Neural cell (in vitro differentiated cells): ENCODE measurements at regions not wholly inside any gene's neighbourhood (a gene's known extent, or its start where the extent isn't known, plus 50 kb on each side); places are given as distances from the start of the nearest gene placed in this dataset.

Experiments
- CTCF ChIP-seq: fragments of 450-650 bp; IDR thresholded peaks from 2 replicates; pipeline ENCODE4 v1.5.1; 2014; ENCODE audit warnings: antibody characterized with exemption, mild to moderate bottlenecking, moderate library complexity; ENCODE audit not compliant: poor library complexity, severe bottlenecking
- EP300 ChIP-seq: fragments of 450-650 bp; conservative IDR thresholded peaks from 2 replicates; pipeline ENCODE4 v1.6.1; 2014; ENCODE audit warnings: antibody characterized with exemption, mild to moderate bottlenecking, moderate library complexity; ENCODE audit not compliant: poor library complexity, severe bottlenecking
- POLR2AphosphoS5 ChIP-seq: IDR thresholded peaks from 2 replicates; pipeline ENCODE4 v1.6.1; 2012
- REST ChIP-seq: IDR thresholded peaks from 2 replicates; pipeline ENCODE4 v1.6.1; 2012; ENCODE audit warnings: borderline replicate concordance
- SMC3 ChIP-seq: fragments of 450-650 bp; conservative IDR thresholded peaks from 2 replicates; pipeline ENCODE4 v1.6.1; 2014; ENCODE audit warnings: antibody characterized with exemption, mild to moderate bottlenecking, moderate library complexity; ENCODE audit not compliant: poor library complexity
- TAF1 ChIP-seq: IDR thresholded peaks from 2 replicates; pipeline ENCODE4 v1.6.1; 2012; ENCODE audit warnings: low read depth

- no peak for TF ChIP-seq REST
- TF ChIP-seq CTCF = no peak
- TF ChIP-seq POLR2AphosphoS5 = no peak
- TF ChIP-seq EP300 = no peak
- no peak for TF ChIP-seq TAF1
- TF ChIP-seq SMC3 = no peak
Observed at GRCh38 chr5:152942633-152943336, 537.7 kb upstream of the NMUR2 start.
